ENCODE measurements at regions not wholly inside any gene's neighbourhood (a gene's known extent, or its start where the extent isn't known, plus 50 kb on each side); places are given as distances from the start of the nearest gene placed in this dataset.

- Histone ChIP-seq H3K27ac (ENCODE audit: low read depth, low read length) (no peak overlapping the region), H3K4me3 (replicated peaks in 1 of 2; ENCODE audit: low read depth in 1 of 2, low read length in 2 of 2) (no peak overlapping the region), H3K4me2 (ENCODE audit: low read length) (no peak overlapping the region), H3K9me3 (ENCODE audit: control insufficient read depth in 1 of 2, insufficient read depth in 1 of 2, low read depth in 1 of 2, low read length in 2 of 2) (peaks cover 8 to 30% of the 10 kb centered on the region in 2 experiments; a peak in 2 of 4 replicates), H2AFZ (ENCODE audit: low read depth, low read length, poor library complexity, severe bottlenecking) (no peak overlapping the region), H3K36me3 (ENCODE audit: control insufficient read depth in 1 of 2, insufficient read depth in 2 of 2, low read length in 2 of 2) (no peaks in the 10 kb centered on the region; a peak in 1 of 4 replicates), H3K4me1 (ENCODE audit: control insufficient read depth in 1 of 2, insufficient read depth in 2 of 2, low read length in 2 of 2) (no peaks in the 10 kb centered on the region), H3K27me3 (ENCODE audit: insufficient read depth, low read length) (no peaks in the 10 kb centered on the region), H4K20me1 (ENCODE audit: insufficient read depth) (no peaks in the 10 kb centered on the region), H3K79me2 (ENCODE audit: insufficient read depth, low read length) (no peaks in the 10 kb centered on the region), H3K9ac (ENCODE audit: low read length) (no peak overlapping the region), H3K9me2 (ENCODE audit: insufficient read depth) (no peaks in the 10 kb centered on the region)
- DNase-seq (ENCODE audit: low read depth, low spot score) (no peak), ATAC-seq (no peak)
- CTCF ChIA-PET, result no interaction called here
- TF ChIP-seq EGR1 (IDR thresholded peaks at IDR 0.05; ENCODE audit: low read depth) (no peak), RAD21 (IDR thresholded peaks at IDR 0.05; ENCODE audit: low read depth) (no peak), ZNF274 (IDR thresholded peaks at IDR 0.05; ENCODE audit: low read depth, low read length) (no peak), SIN3A (IDR thresholded peaks at IDR 0.05; ENCODE audit: low read depth) (no peak), SRF (IDR thresholded peaks at IDR 0.05; ENCODE audit: low read depth) (no peak), CTCF (IDR thresholded peaks at IDR 0.05 in 2 of 3, conservative IDR thresholded peaks at IDR 0.05 in 1 of 3; ENCODE audit: borderline replicate concordance in 1 of 3, insufficient read depth in 1 of 3, low read depth in 2 of 3, low read length in 2 of 3) (no peak), FOSL1 (IDR thresholded peaks at IDR 0.05; ENCODE audit: low read depth) (no peak), REST (IDR thresholded peaks at IDR 0.05; ENCODE audit: low read depth) (no peak)
- POLR2A ChIA-PET, result no interaction called here
- intact Hi-C loops (cut with micrococcal nuclease), result no loop called here
- RAD21 ChIA-PET (ENCODE audit: low non-redundant PET in 1 of 2, low total read pairs in 2 of 2, uncharacterized antibody in 2 of 2, unreplicated experiment in 2 of 2), result no interaction called here
- no TSS peak for BruUV-seq (replicated peaks)
These were observed 163.6 kb upstream of the SETBP1 start for GRCh38 chr18:44517136-44517535.

Measured in HCT116 (cell line).